Upper lobe of right lung (tissue), 1 donor: ENCODE measurements at regions not wholly inside any gene's neighbourhood (a gene's known extent, or its start where the extent isn't known, plus 50 kb on each side); places are given as distances from the start of the nearest gene placed in this dataset.

Source experiments
- ATAC-seq: fragments of 200-7000 bp; cut with Tn5 transposase; one replicate; pipeline ENCODE4 v1.9.1; 2020; ENCODE audit warnings: mild to moderate bottlenecking, moderate library complexity
- DNase-seq: peaks from one replicate; pipeline ENCODE4 v3.0.0-alpha.2; 2020
- H3K27ac ChIP-seq: fragments of 200-600 bp; one replicate; pipeline ENCODE4 v1.8.0; 2022
- H3K27me3 ChIP-seq: fragments of 200-600 bp; one replicate; pipeline ENCODE4 v1.8.0; 2022; ENCODE audit warnings: mild to moderate bottlenecking
- H3K36me3 ChIP-seq: fragments of 200-600 bp; one replicate; pipeline ENCODE4 v1.8.0; 2022
- H3K4me1 ChIP-seq: fragments of 200-600 bp; one replicate; pipeline ENCODE4 v1.8.0; 2022
- H3K4me3 ChIP-seq: fragments of 200-600 bp; one replicate; pipeline ENCODE4 v1.8.0; 2022; ENCODE audit warnings: mild to moderate bottlenecking
- H3K9me3 ChIP-seq: fragments of 200-600 bp; one replicate; pipeline ENCODE4 v1.8.0; 2022
- intact Hi-C: fragments of 100-400 bp; cut with DNase I; formaldehyde crosslinking; loops from one replicate; pipeline ENCODE4 v1.11.0; 2022
- TF ChIP-seq, protein P1 (sequence below): fragments of 200-600 bp; IDR thresholded peaks from one replicate; pipeline ENCODE4 v1.8.0; 2022; ENCODE audit warnings: antibody characterized with exemption
- donor health status: DM: no; HTN: yes; CAD: no; lungs with severe emphysema.

GRCh38 chr5:50967009-50967562, 300.6 kb downstream of the PARP8 start:
- peaks cover 34% of the 10 kb centered on the region for H3K4me1 ChIP-seq
- TF ChIP-seq, protein P1, sequence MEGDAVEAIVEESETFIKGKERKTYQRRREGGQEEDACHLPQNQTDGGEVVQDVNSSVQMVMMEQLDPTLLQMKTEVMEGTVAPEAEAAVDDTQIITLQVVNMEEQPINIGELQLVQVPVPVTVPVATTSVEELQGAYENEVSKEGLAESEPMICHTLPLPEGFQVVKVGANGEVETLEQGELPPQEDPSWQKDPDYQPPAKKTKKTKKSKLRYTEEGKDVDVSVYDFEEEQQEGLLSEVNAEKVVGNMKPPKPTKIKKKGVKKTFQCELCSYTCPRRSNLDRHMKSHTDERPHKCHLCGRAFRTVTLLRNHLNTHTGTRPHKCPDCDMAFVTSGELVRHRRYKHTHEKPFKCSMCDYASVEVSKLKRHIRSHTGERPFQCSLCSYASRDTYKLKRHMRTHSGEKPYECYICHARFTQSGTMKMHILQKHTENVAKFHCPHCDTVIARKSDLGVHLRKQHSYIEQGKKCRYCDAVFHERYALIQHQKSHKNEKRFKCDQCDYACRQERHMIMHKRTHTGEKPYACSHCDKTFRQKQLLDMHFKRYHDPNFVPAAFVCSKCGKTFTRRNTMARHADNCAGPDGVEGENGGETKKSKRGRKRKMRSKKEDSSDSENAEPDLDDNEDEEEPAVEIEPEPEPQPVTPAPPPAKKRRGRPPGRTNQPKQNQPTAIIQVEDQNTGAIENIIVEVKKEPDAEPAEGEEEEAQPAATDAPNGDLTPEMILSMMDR: no peak
- H3K4me3 ChIP-seq: peak overlapping the region; percentile 34
- H3K9me3 ChIP-seq: no peaks in the 10 kb centered on the region
- ATAC-seq: no peak
- peaks cover 86% of the 10 kb centered on the region for H3K27me3 ChIP-seq
- no peak overlapping the region for H3K27ac ChIP-seq
- H3K36me3 ChIP-seq: no peaks in the 10 kb centered on the region
- DNase-seq: no peak
- intact Hi-C loops: no loop called here

GRCh38 chr5:50967563-50968355, 301.3 kb downstream of the PARP8 start:
- peaks cover 34% of the 10 kb centered on the region for H3K4me1 ChIP-seq
- peaks cover 88% of the 10 kb centered on the region for H3K27me3 ChIP-seq
- intact Hi-C loops: no loop called here
- H3K27ac ChIP-seq: no peak overlapping the region
- peak; percentile 59 for ATAC-seq
- H3K4me3 ChIP-seq: peak overlapping the region; percentile 34
- no peaks in the 10 kb centered on the region for H3K36me3 ChIP-seq
- TF ChIP-seq, protein P1: no peak
- H3K9me3 ChIP-seq: no peaks in the 10 kb centered on the region
- DNase-seq: no peak

DNA sequence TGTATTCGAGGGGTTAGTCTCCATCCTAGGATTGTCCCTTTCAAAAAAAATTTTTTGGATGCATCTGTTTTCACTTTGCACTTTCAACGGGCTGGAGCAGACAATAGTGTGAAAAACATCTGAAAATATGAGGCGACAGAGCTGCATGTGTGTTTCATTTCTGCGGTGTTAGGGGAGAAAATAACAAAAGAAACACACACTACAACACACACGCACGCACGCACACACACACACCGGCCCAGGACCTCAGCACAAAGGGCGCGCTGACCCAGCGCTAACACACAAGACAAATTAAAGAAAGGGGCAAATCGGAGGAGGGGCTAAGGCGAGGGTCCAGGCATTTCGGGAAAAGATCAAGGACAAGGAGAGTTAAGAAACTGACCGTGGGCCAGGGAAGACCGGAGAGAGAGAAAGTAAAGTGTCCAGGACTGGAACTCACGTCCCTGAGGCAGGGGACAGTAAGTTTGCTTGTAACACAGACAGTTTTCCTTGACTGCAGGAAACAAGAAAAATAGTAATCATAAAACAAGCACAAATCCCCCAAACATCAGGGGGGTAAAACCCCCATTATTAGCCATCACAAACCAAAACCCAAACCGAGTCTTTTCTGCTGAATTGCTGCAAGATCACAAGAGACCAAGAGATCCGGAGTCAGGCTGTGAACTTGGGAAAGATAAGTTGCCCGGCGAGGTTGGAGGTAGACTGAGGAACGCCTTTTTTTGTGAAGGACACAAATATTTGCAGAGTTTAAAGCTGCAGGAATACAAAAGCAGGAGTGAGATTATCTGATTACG, 302.1 kb downstream of the PARP8 start:
- peaks cover 28% of the 10 kb centered on the region for H3K4me1 ChIP-seq
- H3K27ac ChIP-seq: no peak overlapping the region
- intact Hi-C loops: no loop called here
- peak overlapping the region; percentile 34 for H3K4me3 ChIP-seq
- no peaks in the 10 kb centered on the region for H3K9me3 ChIP-seq
- DNase-seq (no peak), ATAC-seq (no peak)
- TF ChIP-seq, protein P1: no peak
- H3K36me3 ChIP-seq: no peaks in the 10 kb centered on the region
- H3K27me3 ChIP-seq: peaks cover 87% of the 10 kb centered on the region

GRCh38 chr5:50969151-50970031, 303.0 kb downstream of the PARP8 start:
- peak overlapping the region; percentile 34 for H3K4me3 ChIP-seq
- H3K36me3 ChIP-seq: no peaks in the 10 kb centered on the region
- DNase-seq (no peak), ATAC-seq (peak; percentile 24)
- no peaks in the 10 kb centered on the region for H3K9me3 ChIP-seq
- intact Hi-C loops: no loop called here
- peaks cover 87% of the 10 kb centered on the region for H3K27me3 ChIP-seq
- TF ChIP-seq, protein P1: no peak
- no peak overlapping the region for H3K27ac ChIP-seq
- peaks cover 22% of the 10 kb centered on the region for H3K4me1 ChIP-seq

DNA sequence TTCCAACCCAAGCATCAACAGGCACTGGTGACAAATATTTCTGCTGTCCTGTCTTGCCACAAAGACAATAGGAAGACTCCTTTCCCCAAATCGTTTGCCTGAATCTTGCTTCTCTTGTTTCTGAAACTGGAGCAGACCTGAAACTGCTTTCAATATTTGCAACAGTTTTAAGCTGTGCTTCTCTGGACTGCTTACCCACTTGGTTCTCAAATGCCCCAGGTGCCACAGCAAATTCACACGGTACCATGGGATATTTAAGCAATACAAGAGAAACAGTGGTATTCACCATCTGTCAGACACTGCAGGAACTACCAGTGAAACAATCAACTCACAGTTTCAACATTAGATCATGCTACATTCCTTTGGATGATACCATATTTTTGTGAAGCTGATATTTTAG, 309.4 kb downstream of the PARP8 start:
- H3K36me3 ChIP-seq: no peaks in the 10 kb centered on the region
- no peak overlapping the region for H3K4me3 ChIP-seq
- H3K27ac ChIP-seq: no peak overlapping the region
- intact Hi-C loops: no loop called here
- no peaks in the 10 kb centered on the region for H3K9me3 ChIP-seq
- peaks cover 39% of the 10 kb centered on the region for H3K27me3 ChIP-seq
- no peaks in the 10 kb centered on the region for H3K4me1 ChIP-seq
- TF ChIP-seq, protein P1: no peak
- ATAC-seq: no peak
- no peak for DNase-seq
